ENCODE measurements at regions not wholly inside any gene's neighbourhood (a gene's known extent, or its start where the extent isn't known, plus 50 kb on each side); places are given as distances from the start of the nearest gene placed in this dataset.
"Not testable (repeated sequence)": the region's sequence is repeated elsewhere in the genome, so short reads cannot be mapped to it uniquely, and the experiment has no call there.

GRCh38 chr11:103812680-103813079, 223.8 kb upstream of the DDI1 start:
- Mint-ChIP-seq H3K4me3 (no peak overlapping the region), H3K9me3 (peaks cover 14% of the 10 kb centered on the region), H3K4me1 (peaks cover 23% of the 10 kb centered on the region), H3K27me3 (ENCODE audit: low read depth) (no peaks in the 10 kb centered on the region), H3K36me3 (peaks cover 6% of the 10 kb centered on the region; the same call in 1 of the 2 replicates), H3K27ac (no peak overlapping the region)
- ChIA-PET POLR2A (no interaction called here), CTCF (no interaction called here)
- DNase-seq (ENCODE audit: low spot score) (no peak), ATAC-seq (no peak; the same call in 1 of the 2 replicates)
- TF ChIP-seq, protein P1, sequence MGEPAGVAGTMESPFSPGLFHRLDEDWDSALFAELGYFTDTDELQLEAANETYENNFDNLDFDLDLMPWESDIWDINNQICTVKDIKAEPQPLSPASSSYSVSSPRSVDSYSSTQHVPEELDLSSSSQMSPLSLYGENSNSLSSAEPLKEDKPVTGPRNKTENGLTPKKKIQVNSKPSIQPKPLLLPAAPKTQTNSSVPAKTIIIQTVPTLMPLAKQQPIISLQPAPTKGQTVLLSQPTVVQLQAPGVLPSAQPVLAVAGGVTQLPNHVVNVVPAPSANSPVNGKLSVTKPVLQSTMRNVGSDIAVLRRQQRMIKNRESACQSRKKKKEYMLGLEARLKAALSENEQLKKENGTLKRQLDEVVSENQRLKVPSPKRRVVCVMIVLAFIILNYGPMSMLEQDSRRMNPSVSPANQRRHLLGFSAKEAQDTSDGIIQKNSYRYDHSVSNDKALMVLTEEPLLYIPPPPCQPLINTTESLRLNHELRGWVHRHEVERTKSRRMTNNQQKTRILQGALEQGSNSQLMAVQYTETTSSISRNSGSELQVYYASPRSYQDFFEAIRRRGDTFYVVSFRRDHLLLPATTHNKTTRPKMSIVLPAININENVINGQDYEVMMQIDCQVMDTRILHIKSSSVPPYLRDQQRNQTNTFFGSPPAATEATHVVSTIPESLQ (CRISPR knock-in tag; IDR thresholded peaks at IDR 0.05), result no peak
- TF ChIP-seq, protein P2, sequence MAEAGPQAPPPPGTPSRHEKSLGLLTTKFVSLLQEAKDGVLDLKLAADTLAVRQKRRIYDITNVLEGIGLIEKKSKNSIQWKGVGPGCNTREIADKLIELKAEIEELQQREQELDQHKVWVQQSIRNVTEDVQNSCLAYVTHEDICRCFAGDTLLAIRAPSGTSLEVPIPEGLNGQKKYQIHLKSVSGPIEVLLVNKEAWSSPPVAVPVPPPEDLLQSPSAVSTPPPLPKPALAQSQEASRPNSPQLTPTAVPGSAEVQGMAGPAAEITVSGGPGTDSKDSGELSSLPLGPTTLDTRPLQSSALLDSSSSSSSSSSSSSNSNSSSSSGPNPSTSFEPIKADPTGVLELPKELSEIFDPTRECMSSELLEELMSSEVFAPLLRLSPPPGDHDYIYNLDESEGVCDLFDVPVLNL (CRISPR knock-in tag; IDR thresholded peaks at IDR 0.05; ENCODE audit: borderline replicate concordance, low read depth), result no peak
- TF ChIP-seq, protein P3, sequence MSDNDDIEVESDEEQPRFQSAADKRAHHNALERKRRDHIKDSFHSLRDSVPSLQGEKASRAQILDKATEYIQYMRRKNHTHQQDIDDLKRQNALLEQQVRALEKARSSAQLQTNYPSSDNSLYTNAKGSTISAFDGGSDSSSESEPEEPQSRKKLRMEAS (CRISPR knock-in tag; IDR thresholded peaks at IDR 0.05), result no peak

- H3K27ac Mint-ChIP-seq; POLR2A ChIA-PET; H3K4me3 Mint-ChIP-seq; CTCF ChIA-PET; H3K27me3 Mint-ChIP-seq (ENCODE audit: low read depth); ATAC-seq; H3K4me1 Mint-ChIP-seq; DNase-seq (ENCODE audit: low spot score): not testable (repeated sequence)
- Mint-ChIP-seq H3K9me3 (peaks cover 64% of the 10 kb centered on the region), H3K36me3 (peaks cover 32% of the 10 kb centered on the region)
These were observed 216.1 kb upstream of the DDI1 start for GRCh38 chr11:103820345-103820744.

GRCh38 chr11:103824116-103824515, 212.3 kb upstream of the DDI1 start:
- Mint-ChIP-seq H3K4me3 (no peak overlapping the region), H3K9me3 (peaks cover 40% of the 10 kb centered on the region), H3K27me3 (ENCODE audit: low read depth) (no peaks in the 10 kb centered on the region), H3K36me3 (peaks cover 26% of the 10 kb centered on the region), H3K4me1 (no peaks in the 10 kb centered on the region), H3K27ac (no peak overlapping the region)
- ChIA-PET POLR2A (no interaction called here), CTCF (no interaction called here)
- no peak for DNase-seq (ENCODE audit: low spot score)
- no peak for ATAC-seq
- TF ChIP-seq ZNF423 (CRISPR knock-in tag; IDR thresholded peaks at IDR 0.05) (no peak), NR2C2 (CRISPR knock-in tag; IDR thresholded peaks at IDR 0.05) (no peak), TP53 (CRISPR knock-in tag; IDR thresholded peaks at IDR 0.05) (no peak), CREB1 (CRISPR knock-in tag; IDR thresholded peaks at IDR 0.05) (no peak), ZNF219 (CRISPR knock-in tag; IDR thresholded peaks at IDR 0.05; ENCODE audit: borderline replicate concordance) (no peak), ATF2 (CRISPR knock-in tag; IDR thresholded peaks at IDR 0.05; ENCODE audit: borderline replicate concordance, low read depth) (no peak), MYBL2 (CRISPR knock-in tag; IDR thresholded peaks at IDR 0.05) (no peak), ZMAT4 (CRISPR knock-in tag; IDR thresholded peaks at IDR 0.05) (no peak), HMGXB4 (CRISPR knock-in tag; IDR thresholded peaks at IDR 0.05) (no peak), IRF2 (CRISPR knock-in tag; IDR thresholded peaks at IDR 0.05; ENCODE audit: borderline replicate concordance, low read depth) (no peak)
- TF ChIP-seq, protein P4, sequence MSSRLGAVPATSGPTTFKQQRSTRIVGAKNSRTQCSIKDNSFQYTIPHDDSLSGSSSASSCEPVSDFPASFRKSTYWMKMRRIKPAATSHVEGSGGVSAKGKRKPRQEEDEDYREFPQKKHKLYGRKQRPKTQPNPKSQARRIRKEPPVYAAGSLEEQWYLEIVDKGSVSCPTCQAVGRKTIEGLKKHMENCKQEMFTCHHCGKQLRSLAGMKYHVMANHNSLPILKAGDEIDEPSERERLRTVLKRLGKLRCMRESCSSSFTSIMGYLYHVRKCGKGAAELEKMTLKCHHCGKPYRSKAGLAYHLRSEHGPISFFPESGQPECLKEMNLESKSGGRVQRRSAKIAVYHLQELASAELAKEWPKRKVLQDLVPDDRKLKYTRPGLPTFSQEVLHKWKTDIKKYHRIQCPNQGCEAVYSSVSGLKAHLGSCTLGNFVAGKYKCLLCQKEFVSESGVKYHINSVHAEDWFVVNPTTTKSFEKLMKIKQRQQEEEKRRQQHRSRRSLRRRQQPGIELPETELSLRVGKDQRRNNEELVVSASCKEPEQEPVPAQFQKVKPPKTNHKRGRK (CRISPR knock-in tag; IDR thresholded peaks at IDR 0.05; ENCODE audit: borderline replicate concordance), result no peak
- TF ChIP-seq, protein P5, sequence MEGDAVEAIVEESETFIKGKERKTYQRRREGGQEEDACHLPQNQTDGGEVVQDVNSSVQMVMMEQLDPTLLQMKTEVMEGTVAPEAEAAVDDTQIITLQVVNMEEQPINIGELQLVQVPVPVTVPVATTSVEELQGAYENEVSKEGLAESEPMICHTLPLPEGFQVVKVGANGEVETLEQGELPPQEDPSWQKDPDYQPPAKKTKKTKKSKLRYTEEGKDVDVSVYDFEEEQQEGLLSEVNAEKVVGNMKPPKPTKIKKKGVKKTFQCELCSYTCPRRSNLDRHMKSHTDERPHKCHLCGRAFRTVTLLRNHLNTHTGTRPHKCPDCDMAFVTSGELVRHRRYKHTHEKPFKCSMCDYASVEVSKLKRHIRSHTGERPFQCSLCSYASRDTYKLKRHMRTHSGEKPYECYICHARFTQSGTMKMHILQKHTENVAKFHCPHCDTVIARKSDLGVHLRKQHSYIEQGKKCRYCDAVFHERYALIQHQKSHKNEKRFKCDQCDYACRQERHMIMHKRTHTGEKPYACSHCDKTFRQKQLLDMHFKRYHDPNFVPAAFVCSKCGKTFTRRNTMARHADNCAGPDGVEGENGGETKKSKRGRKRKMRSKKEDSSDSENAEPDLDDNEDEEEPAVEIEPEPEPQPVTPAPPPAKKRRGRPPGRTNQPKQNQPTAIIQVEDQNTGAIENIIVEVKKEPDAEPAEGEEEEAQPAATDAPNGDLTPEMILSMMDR (IDR thresholded peaks at IDR 0.05), result no peak
- TF ChIP-seq, protein P6, sequence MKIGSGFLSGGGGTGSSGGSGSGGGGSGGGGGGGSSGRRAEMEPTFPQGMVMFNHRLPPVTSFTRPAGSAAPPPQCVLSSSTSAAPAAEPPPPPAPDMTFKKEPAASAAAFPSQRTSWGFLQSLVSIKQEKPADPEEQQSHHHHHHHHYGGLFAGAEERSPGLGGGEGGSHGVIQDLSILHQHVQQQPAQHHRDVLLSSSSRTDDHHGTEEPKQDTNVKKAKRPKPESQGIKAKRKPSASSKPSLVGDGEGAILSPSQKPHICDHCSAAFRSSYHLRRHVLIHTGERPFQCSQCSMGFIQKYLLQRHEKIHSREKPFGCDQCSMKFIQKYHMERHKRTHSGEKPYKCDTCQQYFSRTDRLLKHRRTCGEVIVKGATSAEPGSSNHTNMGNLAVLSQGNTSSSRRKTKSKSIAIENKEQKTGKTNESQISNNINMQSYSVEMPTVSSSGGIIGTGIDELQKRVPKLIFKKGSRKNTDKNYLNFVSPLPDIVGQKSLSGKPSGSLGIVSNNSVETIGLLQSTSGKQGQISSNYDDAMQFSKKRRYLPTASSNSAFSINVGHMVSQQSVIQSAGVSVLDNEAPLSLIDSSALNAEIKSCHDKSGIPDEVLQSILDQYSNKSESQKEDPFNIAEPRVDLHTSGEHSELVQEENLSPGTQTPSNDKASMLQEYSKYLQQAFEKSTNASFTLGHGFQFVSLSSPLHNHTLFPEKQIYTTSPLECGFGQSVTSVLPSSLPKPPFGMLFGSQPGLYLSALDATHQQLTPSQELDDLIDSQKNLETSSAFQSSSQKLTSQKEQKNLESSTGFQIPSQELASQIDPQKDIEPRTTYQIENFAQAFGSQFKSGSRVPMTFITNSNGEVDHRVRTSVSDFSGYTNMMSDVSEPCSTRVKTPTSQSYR (CRISPR knock-in tag; IDR thresholded peaks at IDR 0.05), result no peak
